ENCODE measurements at regions not wholly inside any gene's neighbourhood (a gene's known extent, or its start where the extent isn't known, plus 50 kb on each side); places are given as distances from the start of the nearest gene placed in this dataset.

DNA sequence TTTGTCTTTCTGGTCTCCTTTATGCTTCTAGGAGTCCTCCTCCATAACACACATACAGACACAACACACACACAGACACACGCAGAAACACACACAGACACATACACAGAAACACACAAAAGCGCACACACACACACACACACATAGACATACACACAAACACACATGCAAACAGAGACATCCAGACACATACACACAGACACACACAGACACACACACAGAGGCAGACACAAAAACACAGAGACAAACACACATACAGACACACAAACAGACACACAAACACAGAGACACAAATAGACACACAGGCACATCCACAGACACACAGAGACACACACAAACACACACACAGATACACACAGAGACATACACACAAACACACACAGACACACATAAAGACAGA lies 220.2 kb downstream of the IRX2 start:
- Histone ChIP-seq H3K4me2 (ENCODE audit: low read depth, low read length, poor library complexity, severe bottlenecking) (no peak overlapping the region), H3K36me3 (ENCODE audit: low read length) (no peaks in the 10 kb centered on the region), H3K9ac (ENCODE audit: low read length) (no peak overlapping the region), H3K9me3 (ENCODE audit: insufficient read depth, low read length) (no peaks in the 10 kb centered on the region), H3K4me3 (ENCODE audit: insufficient read depth, low read length, poor library complexity, severe bottlenecking) (no peak overlapping the region), H3K27me3 (ENCODE audit: low read length) (no peaks in the 10 kb centered on the region), H3F3A (ENCODE audit: insufficient read depth) (no peaks in the 10 kb centered on the region), H3K27ac (ENCODE audit: low read depth, low read length) (no peak overlapping the region), H4K20me1 (ENCODE audit: low read depth, low read length) (no peaks in the 10 kb centered on the region), H2AFZ (ENCODE audit: low read depth, low read length, severe bottlenecking) (no peak overlapping the region), H3K9me2 (replicated peaks; ENCODE audit: insufficient read depth, low read length) (no peaks in the 10 kb centered on the region), H3K79me2 (ENCODE audit: insufficient read depth, low read length) (no peaks in the 10 kb centered on the region)
- no peak for TF ChIP-seq EZH2phosphoT487 (conservative IDR thresholded peaks at IDR 0.05; ENCODE audit: low read length)
- TF ChIP-seq, protein P1, sequence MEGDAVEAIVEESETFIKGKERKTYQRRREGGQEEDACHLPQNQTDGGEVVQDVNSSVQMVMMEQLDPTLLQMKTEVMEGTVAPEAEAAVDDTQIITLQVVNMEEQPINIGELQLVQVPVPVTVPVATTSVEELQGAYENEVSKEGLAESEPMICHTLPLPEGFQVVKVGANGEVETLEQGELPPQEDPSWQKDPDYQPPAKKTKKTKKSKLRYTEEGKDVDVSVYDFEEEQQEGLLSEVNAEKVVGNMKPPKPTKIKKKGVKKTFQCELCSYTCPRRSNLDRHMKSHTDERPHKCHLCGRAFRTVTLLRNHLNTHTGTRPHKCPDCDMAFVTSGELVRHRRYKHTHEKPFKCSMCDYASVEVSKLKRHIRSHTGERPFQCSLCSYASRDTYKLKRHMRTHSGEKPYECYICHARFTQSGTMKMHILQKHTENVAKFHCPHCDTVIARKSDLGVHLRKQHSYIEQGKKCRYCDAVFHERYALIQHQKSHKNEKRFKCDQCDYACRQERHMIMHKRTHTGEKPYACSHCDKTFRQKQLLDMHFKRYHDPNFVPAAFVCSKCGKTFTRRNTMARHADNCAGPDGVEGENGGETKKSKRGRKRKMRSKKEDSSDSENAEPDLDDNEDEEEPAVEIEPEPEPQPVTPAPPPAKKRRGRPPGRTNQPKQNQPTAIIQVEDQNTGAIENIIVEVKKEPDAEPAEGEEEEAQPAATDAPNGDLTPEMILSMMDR (IDR thresholded peaks at IDR 0.05; ENCODE audit: insufficient read depth, low read length, poor library complexity, severe bottlenecking) = no peak

DNA sequence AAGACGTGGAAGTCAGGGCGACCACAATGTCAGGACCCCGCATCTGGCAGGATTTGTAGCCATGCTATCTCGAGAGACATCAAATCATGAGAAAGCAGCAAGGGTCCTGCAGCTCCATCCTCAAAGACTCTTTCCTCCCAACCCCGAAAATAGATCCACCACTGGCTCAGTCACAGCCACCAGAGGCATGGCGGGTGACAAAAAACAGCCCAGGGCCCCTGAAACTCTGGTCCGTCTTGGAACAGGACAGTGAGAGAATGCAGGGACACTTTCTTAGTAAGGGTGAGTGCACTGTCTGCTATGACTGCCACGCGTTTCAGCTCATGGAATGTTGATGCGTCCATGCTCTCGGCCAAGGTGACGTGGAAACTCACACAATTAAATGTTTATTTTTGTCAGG lies 220.9 kb downstream of the IRX2 start:
- H4K20me1 ChIP-seq (ENCODE audit: low read depth, low read length) = no peaks in the 10 kb centered on the region
- no peak overlapping the region for H3K4me2 ChIP-seq (ENCODE audit: low read depth, low read length, poor library complexity, severe bottlenecking)
- H3K27me3 ChIP-seq (ENCODE audit: low read length) = no peaks in the 10 kb centered on the region
- TF ChIP-seq EZH2phosphoT487 (conservative IDR thresholded peaks at IDR 0.05; ENCODE audit: low read length) = no peak
- TF ChIP-seq, protein P1 (IDR thresholded peaks at IDR 0.05; ENCODE audit: insufficient read depth, low read length, poor library complexity, severe bottlenecking) = no peak
- no peak overlapping the region for H3K9ac ChIP-seq (ENCODE audit: low read length)
- H3K9me2 ChIP-seq (replicated peaks; ENCODE audit: insufficient read depth, low read length) = no peaks in the 10 kb centered on the region
- H3K4me3 ChIP-seq (ENCODE audit: insufficient read depth, low read length, poor library complexity, severe bottlenecking) = no peak overlapping the region
- no peaks in the 10 kb centered on the region for H3K79me2 ChIP-seq (ENCODE audit: insufficient read depth, low read length)
- no peaks in the 10 kb centered on the region for H3K36me3 ChIP-seq (ENCODE audit: low read length)
- H3K27ac ChIP-seq (ENCODE audit: low read depth, low read length) = no peak overlapping the region
- no peak overlapping the region for H2AFZ ChIP-seq (ENCODE audit: low read depth, low read length, severe bottlenecking)
- no peaks in the 10 kb centered on the region for H3F3A ChIP-seq (ENCODE audit: insufficient read depth)
- H3K9me3 ChIP-seq (ENCODE audit: insufficient read depth, low read length) = no peaks in the 10 kb centered on the region

DNA sequence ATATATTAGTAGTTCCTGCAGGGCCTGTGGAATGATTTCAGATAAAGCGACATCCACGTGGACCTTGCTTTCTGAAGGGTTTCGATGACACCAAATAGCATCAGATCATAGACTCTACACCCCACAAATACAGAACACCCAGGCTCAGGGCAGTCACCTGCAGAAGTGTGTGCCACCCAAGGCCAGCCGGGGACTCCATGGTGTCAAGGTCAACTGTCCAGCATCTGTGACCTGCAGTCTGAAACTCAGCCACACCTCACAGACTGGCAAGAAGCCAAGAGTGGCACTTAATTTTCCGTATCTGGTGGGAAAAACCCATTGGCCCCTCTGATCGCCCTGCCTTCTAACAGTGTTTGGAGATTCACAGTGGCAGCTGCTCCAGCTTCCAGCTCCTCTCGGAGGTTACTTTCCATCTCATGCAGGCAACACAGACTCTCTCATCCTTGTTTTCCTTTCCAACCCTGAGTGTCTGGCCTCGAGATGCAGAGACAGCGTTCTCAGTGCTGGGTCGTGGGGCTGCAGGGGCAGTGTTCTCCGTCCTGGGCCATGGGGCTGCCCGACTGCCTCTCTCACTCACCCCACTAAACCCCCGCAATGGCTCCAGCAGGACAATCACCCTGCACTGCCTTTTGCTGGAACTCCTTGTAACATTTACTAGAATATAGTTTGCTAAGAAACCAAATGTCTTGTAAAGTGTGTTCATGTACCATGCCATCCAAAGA lies 221.9 kb downstream of the IRX2 start:
- no peaks in the 10 kb centered on the region for H3K9me2 ChIP-seq (replicated peaks; ENCODE audit: insufficient read depth, low read length)
- no peak overlapping the region for H3K4me2 ChIP-seq (ENCODE audit: low read depth, low read length, poor library complexity, severe bottlenecking)
- H3K79me2 ChIP-seq (ENCODE audit: insufficient read depth, low read length) = no peaks in the 10 kb centered on the region
- no peaks in the 10 kb centered on the region for H3F3A ChIP-seq (ENCODE audit: insufficient read depth)
- no peak for TF ChIP-seq EZH2phosphoT487 (conservative IDR thresholded peaks at IDR 0.05; ENCODE audit: low read length)
- TF ChIP-seq, protein P1 (IDR thresholded peaks at IDR 0.05; ENCODE audit: insufficient read depth, low read length, poor library complexity, severe bottlenecking) = no peak
- H3K36me3 ChIP-seq (ENCODE audit: low read length) = no peaks in the 10 kb centered on the region
- no peak overlapping the region for H3K4me3 ChIP-seq (ENCODE audit: insufficient read depth, low read length, poor library complexity, severe bottlenecking)
- no peaks in the 10 kb centered on the region for H3K27me3 ChIP-seq (ENCODE audit: low read length)
- H2AFZ ChIP-seq (ENCODE audit: low read depth, low read length, severe bottlenecking) = no peak overlapping the region
- H3K9ac ChIP-seq (ENCODE audit: low read length) = no peak overlapping the region
- H4K20me1 ChIP-seq (ENCODE audit: low read depth, low read length) = no peaks in the 10 kb centered on the region
- no peak overlapping the region for H3K27ac ChIP-seq (ENCODE audit: low read depth, low read length)
- no peaks in the 10 kb centered on the region for H3K9me3 ChIP-seq (ENCODE audit: insufficient read depth, low read length)
